ENCODE measurements at regions not wholly inside any gene's neighbourhood (a gene's known extent, or its start where the extent isn't known, plus 50 kb on each side); places are given as distances from the start of the nearest gene placed in this dataset.

GRCh38 chr22:49400136-49400940, 427.3 kb downstream of the BRD1 start:
- TF ChIP-seq ZNF281 (CRISPR knock-in tag; IDR thresholded peaks at IDR 0.05; ENCODE audit: borderline replicate concordance), result no peak
- no peak for TF ChIP-seq SATB2 (CRISPR knock-in tag; IDR thresholded peaks at IDR 0.05)
- TF ChIP-seq DNMT3B (CRISPR knock-in tag; conservative IDR thresholded peaks at IDR 0.05), result no peak
- TF ChIP-seq ZNF777 (CRISPR knock-in tag; IDR thresholded peaks at IDR 0.05), result no peak

All from HepG2 (cell line).